D721Med (cell line): ENCODE measurements at regions not wholly inside any gene's neighbourhood (a gene's known extent, or its start where the extent isn't known, plus 50 kb on each side); places are given as distances from the start of the nearest gene placed in this dataset.

Experiments used
- DNase-seq: peaks from one replicate; pipeline ENCODE4 v3.0.0; 2011; ENCODE audit warnings: low spot score; ENCODE audit not compliant: insufficient read length
- FAIRE-seq: peaks from 2 replicates; lab custom pipeline; 2011; peaks lifted over from hg19 to GRCh38; lab: Jason Lieb, UNC
- TF ChIP-seq, protein P1 (sequence below): IDR thresholded peaks from 2 replicates; pipeline ENCODE4 v1.5.1; 2012; ENCODE audit warnings: mild to moderate bottlenecking, control low read depth; ENCODE audit not compliant: insufficient read depth; ENCODE audit errors: missing control alignments

DNA sequence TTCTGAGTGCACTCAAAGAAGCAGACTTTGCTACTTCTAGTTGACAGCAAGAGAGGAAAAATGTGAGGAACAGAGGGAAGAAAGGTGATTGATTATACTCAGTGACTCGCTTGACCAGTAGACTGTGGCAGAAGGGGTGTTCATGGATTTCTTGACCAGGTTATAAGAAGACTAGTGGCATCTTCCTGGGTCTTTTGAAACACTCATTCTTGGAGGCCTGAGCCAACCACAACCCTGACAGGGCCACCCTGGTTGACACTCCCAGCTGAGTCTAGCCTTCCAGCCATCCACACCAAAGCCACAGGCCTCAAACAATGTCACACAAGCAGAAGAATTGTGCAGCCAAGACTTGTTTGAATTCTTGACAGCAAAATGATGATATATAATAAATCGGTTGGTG is 366.3 kb downstream of the SS18 start:
- TF ChIP-seq, protein P1, sequence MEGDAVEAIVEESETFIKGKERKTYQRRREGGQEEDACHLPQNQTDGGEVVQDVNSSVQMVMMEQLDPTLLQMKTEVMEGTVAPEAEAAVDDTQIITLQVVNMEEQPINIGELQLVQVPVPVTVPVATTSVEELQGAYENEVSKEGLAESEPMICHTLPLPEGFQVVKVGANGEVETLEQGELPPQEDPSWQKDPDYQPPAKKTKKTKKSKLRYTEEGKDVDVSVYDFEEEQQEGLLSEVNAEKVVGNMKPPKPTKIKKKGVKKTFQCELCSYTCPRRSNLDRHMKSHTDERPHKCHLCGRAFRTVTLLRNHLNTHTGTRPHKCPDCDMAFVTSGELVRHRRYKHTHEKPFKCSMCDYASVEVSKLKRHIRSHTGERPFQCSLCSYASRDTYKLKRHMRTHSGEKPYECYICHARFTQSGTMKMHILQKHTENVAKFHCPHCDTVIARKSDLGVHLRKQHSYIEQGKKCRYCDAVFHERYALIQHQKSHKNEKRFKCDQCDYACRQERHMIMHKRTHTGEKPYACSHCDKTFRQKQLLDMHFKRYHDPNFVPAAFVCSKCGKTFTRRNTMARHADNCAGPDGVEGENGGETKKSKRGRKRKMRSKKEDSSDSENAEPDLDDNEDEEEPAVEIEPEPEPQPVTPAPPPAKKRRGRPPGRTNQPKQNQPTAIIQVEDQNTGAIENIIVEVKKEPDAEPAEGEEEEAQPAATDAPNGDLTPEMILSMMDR: no peak
- no peak for DNase-seq
- FAIRE-seq: no peak

DNA sequence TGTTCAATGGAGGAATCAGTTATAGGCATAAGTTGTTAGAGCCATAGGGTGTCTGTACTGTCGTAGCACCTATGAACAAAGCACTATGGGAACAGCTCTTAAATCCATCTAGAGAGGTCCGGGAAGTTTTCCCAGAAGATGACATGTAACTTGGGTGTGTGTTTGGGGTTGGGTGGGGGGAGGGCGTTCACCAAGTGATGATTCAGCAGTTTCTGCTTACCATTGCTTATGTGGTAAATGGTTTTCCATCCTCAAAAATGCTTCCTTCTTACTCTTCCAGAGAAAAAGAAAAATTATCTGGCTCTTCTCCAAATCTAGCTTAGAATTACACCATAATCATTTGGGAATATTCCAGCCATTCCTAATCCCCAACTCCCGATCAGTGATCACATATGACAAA is 361.1 kb upstream of the ZNF521 start:
- FAIRE-seq: no peak
- TF ChIP-seq, protein P1: no peak

DNA sequence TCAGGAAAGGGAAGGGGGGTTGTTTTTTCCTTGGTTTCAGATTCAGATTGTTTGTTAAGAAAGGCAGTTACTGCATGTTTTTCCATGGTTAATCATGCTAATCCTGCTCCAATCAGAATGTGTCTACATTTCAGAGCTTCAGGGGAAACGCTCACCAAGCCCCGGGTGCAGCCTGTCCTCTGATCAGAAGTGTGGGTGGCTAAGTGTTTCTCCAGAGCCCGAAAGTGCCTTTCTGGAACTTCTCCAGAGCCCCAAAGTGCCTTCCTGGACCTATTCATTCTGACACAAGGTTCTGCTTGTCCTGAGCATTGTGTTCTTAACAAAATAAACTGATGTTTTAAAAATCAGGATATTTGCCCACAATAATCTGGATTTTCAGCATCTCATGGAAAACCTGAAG is 359.0 kb upstream of the ZNF521 start:
- FAIRE-seq: no peak
- TF ChIP-seq, protein P1: no peak
- no peak for DNase-seq

More for the DNA sequence above, 361.1 kb upstream of the ZNF521 start:
- no peak for DNase-seq

DNA sequence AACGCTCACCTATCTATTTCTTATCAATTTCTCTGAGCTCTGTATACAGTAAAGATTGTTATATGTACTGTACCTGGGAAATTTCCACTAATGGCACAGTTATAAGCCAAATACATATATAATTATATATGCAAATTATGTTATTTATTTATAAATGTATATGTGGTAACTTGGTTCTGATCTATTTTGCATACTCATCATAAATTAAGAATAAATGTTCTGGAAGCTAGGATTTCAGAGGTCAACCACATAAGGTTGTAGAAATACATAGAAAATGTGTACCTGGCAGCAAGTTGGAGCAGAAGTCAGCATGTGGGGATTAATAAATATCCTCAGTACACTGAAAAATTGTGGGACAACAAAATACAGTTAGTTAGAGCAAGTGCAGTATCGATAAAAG is 353.7 kb upstream of the ZNF521 start:
- FAIRE-seq (no peak), DNase-seq (no peak)
- TF ChIP-seq, protein P1: no peak

DNA sequence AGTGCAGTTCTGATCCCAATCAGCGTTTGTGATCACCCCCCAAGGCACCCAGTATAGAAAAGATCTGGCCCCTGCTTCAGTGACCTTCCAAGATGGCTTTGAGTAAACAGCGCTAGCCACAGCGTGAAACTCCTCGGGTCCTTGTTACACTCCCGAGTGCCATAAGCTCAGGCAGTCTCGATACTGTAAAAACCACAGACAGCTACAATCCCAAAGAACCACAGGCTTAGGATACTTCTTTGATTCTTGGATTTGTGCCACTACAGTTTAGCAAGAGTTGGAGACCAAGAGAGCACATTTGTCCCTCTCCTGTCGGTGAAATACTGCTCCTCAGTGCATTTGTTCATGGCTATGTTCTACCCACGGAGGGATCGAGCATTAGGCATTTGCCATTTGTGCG is 352.5 kb upstream of the ZNF521 start:
- TF ChIP-seq, protein P1: no peak
- DNase-seq (no peak), FAIRE-seq (no peak)

DNA sequence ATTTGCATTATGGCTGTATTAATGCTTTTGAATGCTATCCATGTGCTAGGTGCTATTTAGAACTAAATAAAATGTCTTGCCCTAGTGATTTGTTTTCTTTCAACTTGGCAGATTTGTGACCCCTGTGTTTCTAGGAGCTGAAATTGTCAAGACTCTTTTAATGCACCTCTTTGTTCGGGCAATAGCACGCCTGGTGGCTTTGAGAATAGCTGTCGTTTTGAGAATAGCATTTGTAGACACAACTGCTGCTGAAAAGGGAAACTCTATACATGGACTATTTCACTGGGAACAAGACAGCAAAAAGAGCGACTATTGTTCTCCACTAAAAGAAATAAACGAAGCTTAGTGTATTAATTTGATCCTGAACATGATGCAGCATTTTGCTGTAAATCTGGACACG is 352.1 kb upstream of the ZNF521 start:
- FAIRE-seq (no peak), DNase-seq (no peak)
- TF ChIP-seq, protein P1: no peak

DNA sequence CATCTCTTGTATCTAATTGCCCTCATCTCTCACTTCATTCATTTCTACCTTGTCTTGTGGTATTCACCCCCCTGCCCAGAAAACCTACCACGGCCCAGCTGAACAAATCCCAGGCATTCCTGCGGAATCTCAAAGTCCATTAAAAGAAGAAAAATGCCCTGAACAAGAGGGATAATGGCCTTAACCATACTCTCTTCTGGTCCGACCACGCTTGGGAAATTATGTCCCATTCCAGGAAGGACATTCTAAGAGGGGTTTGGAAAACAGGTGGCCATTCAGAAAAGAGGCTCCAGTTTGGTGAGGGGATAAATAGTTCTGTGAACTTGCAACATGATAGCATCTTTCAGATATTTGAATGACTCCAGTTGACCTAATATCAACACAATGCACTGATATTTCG is 349.9 kb upstream of the ZNF521 start:
- DNase-seq: no peak
- TF ChIP-seq, protein P1: no peak
- no peak for FAIRE-seq
